Transverse colon (tissue), 3 donors: ENCODE measurements at regions not wholly inside any gene's neighbourhood (a gene's known extent, or its start where the extent isn't known, plus 50 kb on each side); places are given as distances from the start of the nearest gene placed in this dataset.

Source experiments
- CTCF ChIP-seq, 5 experiments: fragments of 200-600 bp in 3 of 5; fragments of 450-650 bp in 2 of 5; sonication (generic) in 3 of 5; IDR thresholded peaks; 1 replicate in 2 of 5; 2 replicates in 3 of 5; pipeline ENCODE4 v1.5.1; 2016 to 2017; ENCODE audit warnings: antibody characterized with exemption in 5 of 5, inconsistent platforms in 3 of 5, mild to moderate bottlenecking in 2 of 5, moderate library complexity in 1 of 5
- EP300 ChIP-seq: sonication (generic); formaldehyde crosslinking; IDR thresholded peaks from one replicate; pipeline ENCODE4 v1.6.1; 2017; ENCODE audit warnings: antibody characterized with exemption, low read depth

GRCh38 chr9:87087197-87087596 lies 139.9 kb upstream of the GAS1 start:
- TF ChIP-seq EP300, result no peak
- no peak for TF ChIP-seq CTCF (IDR thresholded peaks at IDR 0.05)
